Adrenal gland (tissue), 9 donors: ENCODE measurements at regions not wholly inside any gene's neighbourhood (a gene's known extent, or its start where the extent isn't known, plus 50 kb on each side); places are given as distances from the start of the nearest gene placed in this dataset.
"Not testable (repeated sequence)": the region's sequence is repeated elsewhere in the genome, so short reads cannot be mapped to it uniquely, and the experiment has no call there.

Experiments used
- DNase-seq, 7 donors: peaks; one replicate each; pipeline ENCODE4 v3.0.0-alpha.2; 2019 to 2020
- H3K27ac ChIP-seq, 5 donors: fragments of 200-600 bp; sonication (generic) in 4 of 5; 1 replicate in 3 of 5; 2 replicates in 2 of 5; pipeline versions ENCODE4 v1.5.1 to v1.8.0; 2016 to 2020; ENCODE audit warnings: mild to moderate bottlenecking in 1 of 5
- H3K27me3 ChIP-seq: fragments of 200-600 bp; 2 replicates; pipeline ENCODE4 v1.8.0; 2021
- H3K36me3 ChIP-seq, 2 donors: fragments of 200-600 bp; replicated peaks in 1 of 2; 1 replicate in 1 of 2; 2 replicates in 1 of 2; pipeline versions ENCODE4 v1.5.1 to v1.8.0; 2018 to 2022
- H3K4me1 ChIP-seq, 2 donors: fragments of 200-600 bp; replicated peaks in 1 of 2; 1 replicate in 1 of 2; 2 replicates in 1 of 2; pipeline versions ENCODE4 v1.5.1 to v1.8.0; 2018 to 2021
- H3K4me3 ChIP-seq, 4 donors: fragments of 200-600 bp; sonication (generic) in 3 of 4; one replicate each; pipeline ENCODE4 v1.5.1; 2016 to 2018
- H3K9me3 ChIP-seq, 3 donors: fragments of 200-600 bp; sonication (generic) in 1 of 3; replicated peaks in 1 of 3; 1 replicate in 2 of 3; 2 replicates in 1 of 3; pipeline versions ENCODE4 v1.5.1 to v1.8.0; 2016 to 2021
- POLR2A ChIP-seq, 2 donors: fragments of 450-650 bp; IDR thresholded peaks; one replicate each; pipeline ENCODE4 v1.6.1; 2017; ENCODE audit warnings: antibody characterized with exemption in 2 of 2, mild to moderate bottlenecking in 2 of 2, moderate library complexity in 1 of 2
- WGBS, 4 donors: extraction: QIAGEN DNeasy Blood & Tissue Kit in 2 of 4; methylation state at CpG; one replicate each; pipeline versions ENCODE4 v1.1.5 to v1.1.7; 2013 to 2017; 5-methylcytosine and 5-hydroxymethylcytosine counted together
- intact Hi-C, 2 donors: fragments of 100-400 bp; cut with DNase I; formaldehyde crosslinking; loops; one replicate each; pipeline versions ENCODE4 v1.14.1 to v1.15.0; 2022 to 2023
- TF ChIP-seq, protein P1 (sequence below), 6 experiments: fragments of 450-650 bp in 4 of 6; fragments of 200-600 bp in 2 of 6; sonication (generic) in 1 of 6; IDR thresholded peaks; 1 replicate in 5 of 6; 2 replicates in 1 of 6; pipeline versions ENCODE4 v1.5.1 to v1.8.0; 2016 to 2021; ENCODE audit warnings: antibody characterized with exemption in 6 of 6, mild to moderate bottlenecking in 2 of 6, moderate library complexity in 1 of 6
- donor health status: healthy with polysubstance abuse.
- donor health status: Bipolar disorder and iron deficiency.
- donor health status: DM: yes; HTN: yes; CAD: no.
- donor health status: DM: no; HTN: no; CAD: no.
- donor health status: DM: no; HTN: no; CAD: no.

DNA sequence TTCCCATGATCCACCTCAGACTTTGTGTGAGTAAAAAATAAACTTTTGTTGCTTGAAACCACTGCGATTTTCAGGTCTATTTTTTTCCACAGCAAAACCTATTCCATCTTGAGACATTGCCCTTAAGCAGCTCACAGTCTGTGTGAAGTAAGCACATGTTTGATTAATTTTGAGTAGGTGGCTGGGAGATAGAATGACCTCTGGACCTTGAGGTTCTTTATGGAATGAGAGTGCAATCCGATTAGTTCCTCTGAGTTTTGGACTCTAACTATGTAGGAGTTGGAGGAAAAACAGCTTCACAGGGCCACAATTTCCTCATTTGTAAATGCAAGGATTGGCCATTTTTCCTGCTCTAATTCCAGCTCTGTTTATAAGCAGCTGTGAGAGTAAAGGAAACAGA lies 234.1 kb upstream of the IGFBP7 start:
- Histone ChIP-seq H3K36me3 (no peaks in the 10 kb centered on the region), H3K27ac (no peak overlapping the region), H3K9me3 (no peaks in the 10 kb centered on the region), H3K4me1 (no peaks in the 10 kb centered on the region), H3K27me3 (no peaks in the 10 kb centered on the region), H3K4me3 (no peak overlapping the region)
- intact Hi-C loops: no loop called here
- no peak for TF ChIP-seq POLR2A (IDR thresholded peaks at IDR 0.05)
- TF ChIP-seq, protein P1, sequence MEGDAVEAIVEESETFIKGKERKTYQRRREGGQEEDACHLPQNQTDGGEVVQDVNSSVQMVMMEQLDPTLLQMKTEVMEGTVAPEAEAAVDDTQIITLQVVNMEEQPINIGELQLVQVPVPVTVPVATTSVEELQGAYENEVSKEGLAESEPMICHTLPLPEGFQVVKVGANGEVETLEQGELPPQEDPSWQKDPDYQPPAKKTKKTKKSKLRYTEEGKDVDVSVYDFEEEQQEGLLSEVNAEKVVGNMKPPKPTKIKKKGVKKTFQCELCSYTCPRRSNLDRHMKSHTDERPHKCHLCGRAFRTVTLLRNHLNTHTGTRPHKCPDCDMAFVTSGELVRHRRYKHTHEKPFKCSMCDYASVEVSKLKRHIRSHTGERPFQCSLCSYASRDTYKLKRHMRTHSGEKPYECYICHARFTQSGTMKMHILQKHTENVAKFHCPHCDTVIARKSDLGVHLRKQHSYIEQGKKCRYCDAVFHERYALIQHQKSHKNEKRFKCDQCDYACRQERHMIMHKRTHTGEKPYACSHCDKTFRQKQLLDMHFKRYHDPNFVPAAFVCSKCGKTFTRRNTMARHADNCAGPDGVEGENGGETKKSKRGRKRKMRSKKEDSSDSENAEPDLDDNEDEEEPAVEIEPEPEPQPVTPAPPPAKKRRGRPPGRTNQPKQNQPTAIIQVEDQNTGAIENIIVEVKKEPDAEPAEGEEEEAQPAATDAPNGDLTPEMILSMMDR (IDR thresholded peaks at IDR 0.05): no peak
- 42 to 66% (median 54%) methylated on average over 2 of the region's 2 CpGs for WGBS, 4 donors
- no peak for DNase-seq

DNA sequence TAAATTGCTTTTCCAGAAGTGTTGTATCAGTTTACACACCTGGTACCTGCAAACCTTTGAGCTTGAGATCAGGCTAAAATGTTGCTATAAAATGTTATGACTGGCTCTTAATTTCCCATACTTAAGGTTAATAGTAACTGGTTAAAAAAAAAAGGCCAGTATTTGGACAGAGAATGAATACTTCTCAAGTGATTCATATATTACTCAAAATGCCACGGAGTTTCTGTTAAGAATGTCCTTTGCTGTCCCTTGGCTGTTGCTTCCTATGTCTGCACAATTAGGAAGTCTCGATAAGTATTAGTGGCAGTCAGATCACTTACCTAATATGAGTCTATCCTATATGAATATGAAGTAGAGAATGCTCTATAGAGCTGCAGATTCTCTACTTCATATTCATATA lies 232.2 kb upstream of the IGFBP7 start:
- Histone ChIP-seq H3K9me3 (no peaks in the 10 kb centered on the region), H3K36me3 (no peaks in the 10 kb centered on the region), H3K27me3 (no peaks in the 10 kb centered on the region), H3K27ac (no peak overlapping the region), H3K4me1 (no peaks in the 10 kb centered on the region), H3K4me3 (no peak overlapping the region)
- no peak for DNase-seq
- TF ChIP-seq POLR2A (IDR thresholded peaks at IDR 0.05): no peak
- TF ChIP-seq, protein P1 (IDR thresholded peaks at IDR 0.05): no peak
- intact Hi-C loops: no loop called here
- 36 to 48% (median 41%) methylated on average over 2 of the region's 2 CpGs for WGBS, 4 donors

DNA sequence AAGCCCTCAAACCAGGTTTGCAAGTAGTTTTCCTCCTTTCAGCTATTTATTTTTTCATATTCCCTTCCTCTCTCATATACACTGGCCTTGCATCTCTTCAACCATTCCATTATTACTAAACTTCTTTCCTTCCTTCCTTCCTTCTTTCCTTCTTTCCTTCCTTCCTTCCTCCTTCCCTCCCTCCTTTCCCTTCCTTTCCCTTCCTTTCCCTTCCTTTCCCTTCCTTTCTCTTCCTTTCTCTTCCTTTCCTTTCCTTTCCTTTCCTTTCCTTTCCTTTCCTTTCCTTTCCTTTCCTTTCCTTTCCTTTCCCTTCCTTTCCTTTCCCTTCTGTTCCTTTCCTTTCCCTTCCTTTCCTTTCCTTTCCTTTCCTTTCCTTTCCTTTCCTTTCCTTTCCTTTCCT lies 228.7 kb upstream of the IGFBP7 start:
- DNase-seq, H3K9me3 ChIP-seq, H3K4me3 ChIP-seq, H3K27ac ChIP-seq, H3K36me3 ChIP-seq, H3K27me3 ChIP-seq, H3K4me1 ChIP-seq, intact Hi-C loops: not testable (repeated sequence)

DNA sequence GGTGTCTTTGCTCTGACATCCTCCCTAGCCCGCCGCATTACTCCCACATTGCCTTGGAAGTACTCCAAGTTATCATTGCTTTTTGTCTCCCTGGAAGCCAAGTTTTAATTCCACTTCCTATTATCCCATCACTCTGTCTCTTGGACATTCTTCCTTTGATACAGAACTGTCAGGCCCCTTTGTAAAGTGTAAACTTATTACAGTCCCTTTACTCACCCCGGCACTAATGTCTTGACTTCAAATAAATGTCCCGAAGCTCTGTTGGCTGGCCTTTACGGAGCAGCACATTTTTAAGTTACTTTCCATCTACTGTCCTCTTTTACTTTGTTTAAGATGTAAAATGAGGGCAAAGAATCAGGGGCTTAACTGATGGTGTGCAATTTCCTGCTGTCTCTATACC lies 223.5 kb upstream of the IGFBP7 start:
- intact Hi-C loops: no loop called here
- Histone ChIP-seq H3K27ac (no peak overlapping the region), H3K4me3 (no peak overlapping the region), H3K4me1 (no peaks in the 10 kb centered on the region), H3K27me3 (no peaks in the 10 kb centered on the region), H3K36me3 (no peaks in the 10 kb centered on the region), H3K9me3 (no peaks in the 10 kb centered on the region)
- TF ChIP-seq, protein P1 (IDR thresholded peaks at IDR 0.05): no peak
- TF ChIP-seq POLR2A (IDR thresholded peaks at IDR 0.05): no peak
- no peak for DNase-seq
- WGBS, 4 donors: 65 to 86% (median 69%) methylated on average over 5 of the region's 5 CpGs

DNA sequence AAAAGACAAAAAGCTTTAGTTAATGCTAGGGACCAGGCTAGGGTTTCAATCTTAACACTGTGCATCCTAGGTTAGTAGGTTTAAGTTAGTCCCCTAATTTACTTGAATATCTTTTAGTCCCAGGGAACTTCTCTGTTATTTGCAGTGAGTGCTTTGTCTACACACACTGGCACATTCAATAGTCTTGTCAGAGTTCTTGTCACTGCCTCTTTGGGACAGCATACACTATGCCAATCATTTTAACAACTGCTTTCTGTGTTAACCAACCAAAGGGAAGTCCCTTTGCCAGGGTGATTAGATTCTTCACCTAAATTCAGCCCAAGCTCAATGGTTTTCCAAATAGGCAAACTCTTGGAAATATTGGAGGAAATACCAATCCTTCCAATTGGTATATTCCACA lies 221.8 kb upstream of the IGFBP7 start:
- H3K4me1 ChIP-seq: no peaks in the 10 kb centered on the region
- DNase-seq: no peak

More for the DNA sequence above, 221.8 kb upstream of the IGFBP7 start:
- no peak for TF ChIP-seq POLR2A (IDR thresholded peaks at IDR 0.05)
- TF ChIP-seq, protein P1 (IDR thresholded peaks at IDR 0.05): no peak
- Histone ChIP-seq H3K27me3 (no peaks in the 10 kb centered on the region), H3K4me3 (no peak overlapping the region), H3K27ac (no peak overlapping the region), H3K9me3 (no peaks in the 10 kb centered on the region), H3K36me3 (no peaks in the 10 kb centered on the region)
- intact Hi-C loops: no loop called here
